ENCODE measurements at regions not wholly inside any gene's neighbourhood (a gene's known extent, or its start where the extent isn't known, plus 50 kb on each side); places are given as distances from the start of the nearest gene placed in this dataset.

- CTCF ChIA-PET: no interaction called here
- H3K27ac Mint-ChIP-seq: no peak overlapping the region
- no peaks in the 10 kb centered on the region for H3K36me3 Mint-ChIP-seq (ENCODE audit: low read depth)
- H3K4me1 Mint-ChIP-seq: no peaks in the 10 kb centered on the region
- DNase-seq: no peak
- no peaks in the 10 kb centered on the region for H3K9me3 Mint-ChIP-seq (ENCODE audit: low read depth)
- no peak overlapping the region for H3K4me3 Mint-ChIP-seq
- POLR2A ChIA-PET: no interaction called here
- intact Hi-C loops (cut with DNase I, micrococcal nuclease): no loop called here
- ATAC-seq: no peak
- H3K27me3 Mint-ChIP-seq: peaks cover 11% of the 10 kb centered on the region
These were observed 139.9 kb downstream of the ZNF608 start for GRCh38 chr5:124606543-124606942.

- CTCF ChIA-PET: no interaction called here
- Mint-ChIP-seq H3K4me1 (no peaks in the 10 kb centered on the region), H3K9me3 (ENCODE audit: low read depth) (no peaks in the 10 kb centered on the region), H3K4me3 (no peak overlapping the region), H3K27me3 (peaks cover 11% of the 10 kb centered on the region), H3K27ac (no peak overlapping the region), H3K36me3 (ENCODE audit: low read depth) (no peaks in the 10 kb centered on the region)
- DNase-seq (no peak), ATAC-seq (no peak)
- intact Hi-C loops (cut with DNase I, micrococcal nuclease): no loop called here
- POLR2A ChIA-PET: no interaction called here
These were observed 140.3 kb downstream of the ZNF608 start for GRCh38 chr5:124606093-124606492.

- Mint-ChIP-seq H3K27me3 (peaks cover 11% of the 10 kb centered on the region), H3K36me3 (ENCODE audit: low read depth) (no peaks in the 10 kb centered on the region), H3K27ac (no peak overlapping the region), H3K9me3 (ENCODE audit: low read depth) (no peaks in the 10 kb centered on the region), H3K4me3 (no peak overlapping the region), H3K4me1 (no peaks in the 10 kb centered on the region)
- CTCF ChIA-PET: no interaction called here
- no peak for DNase-seq
- intact Hi-C loops (cut with DNase I, micrococcal nuclease): no loop called here
- POLR2A ChIA-PET: no interaction called here
- no peak for ATAC-seq
These were observed 140.9 kb downstream of the ZNF608 start for GRCh38 chr5:124605541-124605940.

- DNase-seq (no peak), ATAC-seq (no peak)
- no peaks in the 10 kb centered on the region for H3K36me3 Mint-ChIP-seq (ENCODE audit: low read depth)
- H3K27ac Mint-ChIP-seq: no peak overlapping the region
- H3K4me1 Mint-ChIP-seq: no peaks in the 10 kb centered on the region
- ChIA-PET POLR2A (no interaction called here), CTCF (no interaction called here)
- no peak overlapping the region for H3K4me3 Mint-ChIP-seq
- H3K27me3 Mint-ChIP-seq: peaks cover 16% of the 10 kb centered on the region
- intact Hi-C loops (cut with DNase I, micrococcal nuclease): no loop called here
- H3K9me3 Mint-ChIP-seq (ENCODE audit: low read depth): no peaks in the 10 kb centered on the region
These were observed 142.0 kb downstream of the ZNF608 start for GRCh38 chr5:124604419-124604818.

- ChIA-PET CTCF (no interaction called here), POLR2A (no interaction called here)
- Mint-ChIP-seq H3K4me3 (no peak overlapping the region), H3K36me3 (ENCODE audit: low read depth) (no peaks in the 10 kb centered on the region), H3K27ac (no peak overlapping the region), H3K9me3 (ENCODE audit: low read depth) (no peaks in the 10 kb centered on the region), H3K27me3 (peaks cover 12% of the 10 kb centered on the region), H3K4me1 (no peaks in the 10 kb centered on the region)
- no peak for ATAC-seq
- intact Hi-C loops (cut with DNase I, micrococcal nuclease): no loop called here
- no peak for DNase-seq
These were observed 143.4 kb downstream of the ZNF608 start for GRCh38 chr5:124602925-124603650.

- Mint-ChIP-seq H3K27me3 (peaks cover 11% of the 10 kb centered on the region), H3K9me3 (ENCODE audit: low read depth) (no peaks in the 10 kb centered on the region), H3K4me3 (no peak overlapping the region), H3K27ac (no peak overlapping the region), H3K36me3 (ENCODE audit: low read depth) (no peaks in the 10 kb centered on the region), H3K4me1 (no peaks in the 10 kb centered on the region)
- ATAC-seq (no peak), DNase-seq (no peak)
- ChIA-PET CTCF (interaction anchor here (0.8 kb wide), 1 partner anchor 10 kb away, joined by 3 read pairs; no protein-coding TSS in a partner anchor), POLR2A (no interaction called here)
- intact Hi-C loops (cut with DNase I, micrococcal nuclease): no loop called here
These were observed 147.1 kb downstream of the ZNF608 start for GRCh38 chr5:124599028-124599973.

GRCh38 chr5:124596595-124597421 lies 149.6 kb downstream of the ZNF608 start:
- H3K4me3 Mint-ChIP-seq: no peak overlapping the region

GRCh38 chr5:124593952-124594351 lies 152.5 kb downstream of the ZNF608 start:
- CTCF ChIA-PET: no interaction called here
- DNase-seq: no peak
- H3K4me3 Mint-ChIP-seq: no peak overlapping the region
- H3K27ac Mint-ChIP-seq: no peak overlapping the region
- POLR2A ChIA-PET: no interaction called here
- intact Hi-C loops (cut with DNase I, micrococcal nuclease): no loop called here
- H3K9me3 Mint-ChIP-seq (ENCODE audit: low read depth): no peaks in the 10 kb centered on the region
- H3K27me3 Mint-ChIP-seq: peaks cover 9% of the 10 kb centered on the region
- ATAC-seq: no peak
- H3K4me1 Mint-ChIP-seq: no peaks in the 10 kb centered on the region
- no peaks in the 10 kb centered on the region for H3K36me3 Mint-ChIP-seq (ENCODE audit: low read depth)

More at GRCh38 chr5:124596595-124597421, 149.6 kb downstream of the ZNF608 start:
- Mint-ChIP-seq H3K4me1 (no peaks in the 10 kb centered on the region), H3K27ac (no peak overlapping the region), H3K36me3 (ENCODE audit: low read depth) (no peaks in the 10 kb centered on the region), H3K9me3 (ENCODE audit: low read depth) (no peaks in the 10 kb centered on the region), H3K27me3 (peaks cover 11% of the 10 kb centered on the region)
- intact Hi-C loops (cut with DNase I, micrococcal nuclease): no loop called here
- DNase-seq (no peak), ATAC-seq (no peak)
- CTCF ChIA-PET: interaction anchor here (0.6 kb wide), 1 partner anchor 13 kb away, joined by 3 read pairs; no protein-coding TSS in a partner anchor
- POLR2A ChIA-PET: interaction anchor here (0.6 kb wide), 1 partner anchor 1849 kb away, joined by 6 read pairs; no protein-coding TSS in a partner anchor

GRCh38 chr5:124592891-124593290 lies 153.5 kb downstream of the ZNF608 start:
- no peak overlapping the region for H3K27ac Mint-ChIP-seq
- H3K4me3 Mint-ChIP-seq: no peak overlapping the region
- H3K27me3 Mint-ChIP-seq: peaks cover 9% of the 10 kb centered on the region
- intact Hi-C loops (cut with DNase I, micrococcal nuclease): no loop called here
- H3K36me3 Mint-ChIP-seq (ENCODE audit: low read depth): no peaks in the 10 kb centered on the region
- H3K9me3 Mint-ChIP-seq (ENCODE audit: low read depth): no peaks in the 10 kb centered on the region
- no peak for ATAC-seq
- no peak for DNase-seq
- ChIA-PET POLR2A (no interaction called here), CTCF (no interaction called here)
- H3K4me1 Mint-ChIP-seq: no peaks in the 10 kb centered on the region

GRCh38 chr5:124591583-124591982 lies 154.9 kb downstream of the ZNF608 start:
- DNase-seq: no peak
- Mint-ChIP-seq H3K9me3 (ENCODE audit: low read depth) (no peaks in the 10 kb centered on the region), H3K27me3 (peaks cover 7% of the 10 kb centered on the region), H3K4me1 (no peaks in the 10 kb centered on the region), H3K27ac (no peak overlapping the region), H3K36me3 (ENCODE audit: low read depth) (no peaks in the 10 kb centered on the region), H3K4me3 (no peak overlapping the region)
- POLR2A ChIA-PET: no interaction called here
- CTCF ChIA-PET: interaction anchor here (0.5 kb wide), 1 partner anchor 20 kb away, joined by 3 read pairs; no protein-coding TSS in a partner anchor
- no peak for ATAC-seq
- intact Hi-C loops (cut with DNase I, micrococcal nuclease): no loop called here

- intact Hi-C loops (cut with DNase I, micrococcal nuclease): no loop called here
- H3K27ac Mint-ChIP-seq: no peak overlapping the region
- H3K9me3 Mint-ChIP-seq (ENCODE audit: low read depth): no peaks in the 10 kb centered on the region
- no peaks in the 10 kb centered on the region for H3K36me3 Mint-ChIP-seq (ENCODE audit: low read depth)
- POLR2A ChIA-PET: no interaction called here
- no peaks in the 10 kb centered on the region for H3K4me1 Mint-ChIP-seq
- H3K27me3 Mint-ChIP-seq: peaks cover 10% of the 10 kb centered on the region
- CTCF ChIA-PET: no interaction called here
- no peak overlapping the region for H3K4me3 Mint-ChIP-seq
- ATAC-seq (no peak), DNase-seq (no peak)
These were observed 155.8 kb downstream of the ZNF608 start for GRCh38 chr5:124590686-124591085.

Data from activated CD4-positive, alpha-beta T cell treated with anti-CD3 and anti-CD28 coated beads for 36 hours (primary cell).